Right lung (tissue), 2 donors: ENCODE measurements at regions not wholly inside any gene's neighbourhood (a gene's known extent, or its start where the extent isn't known, plus 50 kb on each side); places are given as distances from the start of the nearest gene placed in this dataset.
"Not testable (repeated sequence)": the region's sequence is repeated elsewhere in the genome, so short reads cannot be mapped to it uniquely, and the experiment has no call there.

ENCODE experiments used
- DNase-seq, 2 donors: peaks; one replicate each; pipeline ENCODE4 v3.0.0-alpha.2; 2013

DNA sequence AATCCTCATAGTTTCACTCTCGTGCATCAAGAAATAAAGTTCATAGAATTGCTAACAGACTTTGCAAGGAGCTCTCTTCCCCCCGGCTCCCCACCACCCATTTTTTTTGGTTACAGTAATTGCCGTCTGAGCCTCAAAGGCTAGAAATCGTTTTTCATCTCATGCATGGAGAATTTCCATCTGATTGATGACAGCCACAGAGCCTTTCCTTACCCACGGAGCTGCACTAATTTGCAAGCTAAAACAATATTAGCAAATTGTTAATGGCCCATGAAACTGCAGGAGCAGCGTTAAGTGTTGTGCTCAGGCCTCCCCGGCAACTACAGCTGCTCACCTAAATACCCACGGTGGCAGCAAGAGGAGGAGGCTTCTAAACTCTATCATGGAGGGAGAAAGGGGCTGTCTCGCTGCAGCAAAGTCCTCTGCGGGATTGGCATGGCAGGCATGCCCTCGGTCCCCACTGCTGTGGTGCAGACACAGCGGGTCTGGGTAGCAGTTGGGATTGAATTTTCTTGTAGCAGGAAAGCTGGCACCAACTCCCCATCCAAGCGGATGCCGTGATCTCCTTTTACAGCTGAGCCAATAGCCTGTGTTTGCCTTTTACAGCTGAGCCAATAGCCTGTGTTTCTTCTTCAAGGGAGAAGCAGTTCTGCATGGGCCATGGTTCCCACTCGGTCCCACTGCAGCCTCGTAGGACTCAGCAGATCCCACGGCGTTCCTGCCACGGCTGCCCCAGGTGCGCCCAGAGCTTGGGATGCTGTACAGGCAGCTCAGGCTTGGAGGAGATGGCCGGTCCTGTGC is 412.3 kb downstream of the BRD1 start:
- no peak for DNase-seq

GRCh38 chr22:49413551-49413950 is 414.1 kb downstream of the BRD1 start:
- DNase-seq: no peak

DNA sequence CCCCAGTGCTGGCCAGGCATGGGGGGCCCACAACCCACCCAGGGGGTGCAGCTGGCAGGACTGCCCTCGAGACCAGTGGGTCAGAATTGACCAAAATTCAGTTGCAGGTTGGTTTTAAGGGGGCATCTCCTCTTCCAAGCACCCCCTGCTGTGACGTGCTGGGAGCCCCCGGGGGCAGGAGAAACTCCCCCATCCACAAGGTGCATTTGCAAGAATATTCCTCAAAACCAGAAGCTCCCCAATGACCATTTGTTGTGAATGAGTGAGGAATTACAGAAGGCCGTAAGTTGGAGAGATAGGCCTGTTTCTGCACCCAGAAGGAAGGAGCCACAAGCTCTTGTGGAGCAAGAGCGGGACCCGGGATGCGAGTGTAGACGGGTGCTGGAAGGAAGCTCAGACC is 414.5 kb downstream of the BRD1 start:
- DNase-seq: no peak

- DNase-seq: no peak
These were observed 415.4 kb downstream of the BRD1 start for GRCh38 chr22:49412236-49412635.

GRCh38 chr22:49411236-49411635 is 416.4 kb downstream of the BRD1 start:
- DNase-seq: no peak

DNA sequence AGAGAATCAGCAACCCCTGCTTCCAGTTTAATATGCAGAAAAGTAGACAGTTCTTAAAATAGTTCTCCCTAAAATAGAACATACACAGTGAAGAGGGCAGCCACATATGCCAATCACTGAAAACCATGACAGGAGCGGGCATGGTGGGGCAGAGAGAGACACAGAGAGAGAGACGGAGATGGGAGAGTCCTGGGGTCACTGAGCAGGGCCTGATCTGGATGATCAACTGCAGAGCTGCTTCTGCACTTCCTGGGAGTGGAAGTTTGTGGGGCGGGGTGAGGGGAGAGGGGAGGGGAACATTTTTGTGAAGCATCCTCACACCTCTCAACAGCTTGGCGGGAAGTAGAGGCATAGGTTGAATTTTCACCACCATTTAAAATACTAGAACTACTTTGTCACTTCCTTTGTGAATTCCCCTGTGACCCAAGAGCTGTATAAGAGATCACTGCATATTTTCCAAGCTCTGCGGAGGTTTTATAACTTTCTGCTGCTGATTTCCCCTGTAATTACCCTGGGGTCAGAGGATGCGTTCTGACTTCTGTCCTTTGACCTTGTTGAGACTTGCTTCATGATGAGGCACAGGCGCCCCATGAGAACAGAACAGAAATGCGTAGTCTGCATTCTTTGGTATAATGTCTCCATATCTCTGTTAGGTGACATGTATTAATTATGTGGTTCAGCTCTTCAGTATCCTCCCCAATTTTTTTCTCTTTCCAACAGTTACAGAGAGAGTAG is 419.4 kb downstream of the BRD1 start:
- DNase-seq: no peak

- DNase-seq: no peak
These were observed 420.6 kb downstream of the BRD1 start for GRCh38 chr22:49406879-49407587.

DNA sequence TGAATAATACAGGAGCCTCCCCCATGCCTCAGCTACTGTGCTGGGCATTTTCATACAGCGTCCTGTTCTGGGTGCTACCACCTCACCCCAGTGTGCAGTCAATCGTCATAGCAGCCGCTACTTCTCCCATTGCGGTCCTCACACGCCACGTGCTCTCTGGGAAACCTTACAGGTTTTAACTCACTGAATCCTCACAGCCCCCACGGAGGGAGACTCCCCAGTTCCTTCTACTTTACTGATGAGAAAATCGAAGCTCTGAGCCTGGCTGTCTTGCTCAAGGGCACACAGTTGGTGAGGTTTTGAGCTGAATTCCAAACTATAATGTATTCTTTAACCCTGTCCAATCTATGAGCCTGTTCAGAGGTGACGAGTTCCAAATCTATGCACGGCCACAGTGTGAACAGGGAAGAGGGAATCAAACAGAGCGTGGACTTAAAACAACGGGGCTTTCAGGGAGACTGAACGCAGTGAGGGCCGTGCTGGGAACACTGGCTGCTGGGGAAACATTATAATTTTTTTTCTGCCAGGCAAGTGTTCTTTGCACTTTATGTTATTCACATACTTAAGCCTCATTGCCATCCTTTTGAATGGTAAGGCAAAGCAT is 421.5 kb downstream of the BRD1 start:
- DNase-seq: no peak

- no peak for DNase-seq
These were observed 422.1 kb downstream of the BRD1 start for GRCh38 chr22:49405590-49405989.

GRCh38 chr22:49404576-49405241 is 423.0 kb downstream of the BRD1 start:
- no peak for DNase-seq

DNA sequence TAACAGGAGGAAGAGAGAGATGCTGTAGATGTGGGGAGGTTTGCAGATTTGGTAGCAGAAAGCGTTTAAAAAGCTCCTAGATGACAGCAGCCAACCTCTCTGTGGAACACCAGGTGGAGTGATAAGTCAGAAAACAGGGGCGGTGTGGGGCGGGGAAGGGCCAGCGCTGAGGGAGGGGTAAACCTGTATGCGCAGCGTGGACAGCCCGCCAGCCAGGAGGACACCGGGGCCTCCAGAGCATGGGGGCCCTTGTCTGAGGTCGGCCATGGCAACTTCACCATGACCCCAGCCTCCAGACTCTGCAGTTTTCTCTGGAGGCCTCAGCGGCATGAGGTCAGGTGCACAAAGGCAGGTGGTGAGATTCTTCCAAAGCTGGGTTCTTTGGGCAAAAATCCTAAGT is 423.7 kb downstream of the BRD1 start:
- no peak for DNase-seq

DNA sequence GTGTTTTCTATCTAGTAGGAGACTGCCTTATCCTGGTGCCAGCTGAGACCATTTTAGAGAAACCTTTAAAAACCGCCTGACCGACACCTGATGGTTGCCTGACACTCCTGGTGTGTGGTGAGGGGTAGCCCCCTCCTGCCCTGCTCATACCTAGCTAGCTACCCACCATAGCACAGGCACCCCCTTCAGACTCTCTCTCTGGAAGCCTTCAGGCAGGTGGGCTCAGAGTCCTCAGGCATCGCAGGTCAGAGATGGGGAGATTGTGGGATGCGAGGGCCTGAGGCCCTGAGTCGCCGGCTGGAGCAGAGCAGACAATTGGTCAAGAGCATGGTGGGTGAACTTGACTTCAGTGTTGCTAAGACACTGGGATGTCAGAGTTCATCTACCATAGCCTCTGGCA is 424.6 kb downstream of the BRD1 start:
- DNase-seq: no peak

DNA sequence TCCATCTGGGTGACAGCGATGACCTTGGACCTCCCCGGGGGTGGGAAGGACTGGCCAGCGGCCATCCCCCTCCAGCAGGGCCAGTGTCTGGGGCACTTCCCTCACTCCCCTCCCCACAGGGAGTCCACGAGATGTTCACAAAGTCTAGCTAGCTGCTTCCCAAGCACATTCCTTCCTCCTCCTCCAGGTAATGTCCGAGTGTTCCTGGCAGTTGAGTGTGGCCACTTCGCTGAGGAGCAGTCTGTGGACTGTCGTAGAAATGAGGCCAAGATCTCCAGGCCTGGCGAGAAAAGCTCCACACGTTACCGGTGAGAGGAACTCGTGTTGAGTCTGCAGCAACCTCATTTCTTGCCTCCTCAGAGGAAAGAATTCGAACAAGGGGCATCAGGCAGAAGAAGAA is 425.5 kb downstream of the BRD1 start:
- no peak for DNase-seq

- DNase-seq: no peak
These were observed 426.6 kb downstream of the BRD1 start for GRCh38 chr22:49400941-49401598.

GRCh38 chr22:49400136-49400940 is 427.3 kb downstream of the BRD1 start:
- no peak for DNase-seq

- DNase-seq: no peak
These were observed 429.0 kb downstream of the BRD1 start for GRCh38 chr22:49398646-49399045.

DNA sequence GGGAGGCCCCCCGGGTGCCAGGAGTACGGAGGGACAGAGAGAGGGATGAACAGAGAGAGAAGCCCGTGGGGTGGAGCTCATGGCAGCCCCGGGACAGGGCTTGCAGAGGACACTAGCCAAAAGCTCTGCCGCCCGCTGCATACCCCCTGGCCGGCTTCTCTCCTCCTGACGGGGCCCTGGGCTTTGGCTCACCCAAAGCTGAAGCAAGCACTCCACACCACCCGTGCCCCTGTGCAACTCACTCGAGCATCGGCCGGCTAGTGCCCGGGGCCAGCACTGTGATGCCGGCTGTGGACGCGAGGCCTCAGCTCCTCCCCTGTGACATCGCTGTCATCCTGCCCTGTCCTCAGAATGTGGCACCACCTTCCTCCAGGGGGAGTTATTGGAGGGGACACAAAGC is 429.6 kb downstream of the BRD1 start:
- no peak for DNase-seq

DNA sequence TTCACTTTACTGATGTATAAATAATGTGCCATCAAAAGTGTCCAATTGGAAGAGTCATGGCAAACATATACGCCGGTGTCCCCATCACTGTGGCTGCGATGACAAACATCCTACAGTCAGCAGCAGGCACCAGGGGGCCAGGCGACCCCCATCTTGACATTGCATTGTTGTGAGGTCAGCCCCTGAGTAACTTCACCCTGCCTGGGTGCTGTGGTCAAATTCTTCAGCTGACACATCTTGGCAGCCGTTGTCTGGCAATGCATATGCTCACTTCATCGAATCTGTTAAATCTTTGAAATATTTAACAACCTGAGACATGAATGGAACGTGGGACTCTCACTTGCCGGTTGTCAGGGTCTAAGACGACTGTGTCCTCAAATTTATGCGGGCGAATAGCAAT is 430.9 kb downstream of the BRD1 start:
- no peak for DNase-seq

GRCh38 chr22:49395617-49396016 is 432.1 kb downstream of the BRD1 start:
- no peak for DNase-seq

GRCh38 chr22:49395062-49395461 is 432.6 kb downstream of the BRD1 start:
- DNase-seq: not testable (repeated sequence)
